HepG2 (cell line): ENCODE measurements at regions not wholly inside any gene's neighbourhood (a gene's known extent, or its start where the extent isn't known, plus 50 kb on each side); places are given as distances from the start of the nearest gene placed in this dataset.

Source experiments
- CHD4 ChIP-seq: fragments of 200-600 bp; sonication (generic); IDR thresholded peaks from 2 replicates; pipeline ENCODE4 v1.7.0; 2017; ENCODE audit warnings: mild to moderate bottlenecking, low read length, borderline replicate concordance
- FOSL2 ChIP-seq: sonication (generic); formaldehyde crosslinking; IDR thresholded peaks from 2 replicates; pipeline ENCODE4 v1.4.0; 2020; ENCODE audit warnings: missing genetic modification reagents
- FOXO1 ChIP-seq: sonication (generic); formaldehyde crosslinking; IDR thresholded peaks from 2 replicates; pipeline ENCODE4 v1.4.0; 2020; ENCODE audit warnings: missing genetic modification reagents
- HDAC2 ChIP-seq: sonication (generic); formaldehyde crosslinking; IDR thresholded peaks from 2 replicates; pipeline ENCODE4 v1.4.0; 2020; ENCODE audit warnings: missing genetic modification reagents
- POLR2A ChIP-seq, 2 experiments: IDR thresholded peaks; 2 replicates each; pipeline ENCODE4 v1.6.1; 2011; ENCODE audit warnings: low read depth in 2 of 2, low read length in 2 of 2, mild to moderate bottlenecking in 1 of 2, moderate library complexity in 1 of 2; ENCODE audit not compliant: insufficient read depth in 1 of 2
- SAFB2 ChIP-seq: sonication (generic); formaldehyde crosslinking; IDR thresholded peaks from 2 replicates; pipeline ENCODE4 v1.5.1; 2020; ENCODE audit warnings: missing genetic modification reagents, low read depth, mild to moderate bottlenecking, borderline replicate concordance
- SOX13 ChIP-seq, 3 experiments: fragments of 450-650 bp in 1 of 3; sonication (generic) in 1 of 3; formaldehyde crosslinking in 1 of 3; IDR thresholded peaks in 2 of 3; conservative IDR thresholded peaks in 1 of 3; 2 replicates each; pipeline versions ENCODE4 v1.5.0 to v1.6.1; 2016 to 2020; ENCODE audit warnings: antibody characterized with exemption in 1 of 3, mild to moderate bottlenecking in 1 of 3, missing compliant biosample characterization in 1 of 3, missing genetic modification reagents in 1 of 3, moderate library complexity in 1 of 3
- ZNF292 ChIP-seq: sonication (generic); formaldehyde crosslinking; IDR thresholded peaks from 2 replicates; pipeline ENCODE4 v1.8.1; 2022; ENCODE audit warnings: mild to moderate bottlenecking, low read depth, missing genetic modification reagents, borderline replicate concordance
- ZNF672 ChIP-seq: sonication (generic); formaldehyde crosslinking; IDR thresholded peaks from 2 replicates; pipeline ENCODE4 v1.8.1; 2022; ENCODE audit warnings: missing genetic modification reagents
- TF ChIP-seq, protein P1 (sequence below): sonication (generic); formaldehyde crosslinking; IDR thresholded peaks from 2 replicates; pipeline ENCODE4 v1.4.0; 2020; ENCODE audit warnings: missing genetic modification reagents, borderline replicate concordance
- TF ChIP-seq, protein P2 (sequence below): sonication (generic); formaldehyde crosslinking; IDR thresholded peaks from 2 replicates; pipeline ENCODE4 v1.5.1; 2020; ENCODE audit warnings: missing genetic modification reagents, mild to moderate bottlenecking, borderline replicate concordance
- TF ChIP-seq, protein P3 (sequence below): sonication (generic); formaldehyde crosslinking; IDR thresholded peaks from 2 replicates; pipeline ENCODE4 v1.5.0; 2020; ENCODE audit warnings: mild to moderate bottlenecking, missing genetic modification reagents, moderate library complexity

DNA sequence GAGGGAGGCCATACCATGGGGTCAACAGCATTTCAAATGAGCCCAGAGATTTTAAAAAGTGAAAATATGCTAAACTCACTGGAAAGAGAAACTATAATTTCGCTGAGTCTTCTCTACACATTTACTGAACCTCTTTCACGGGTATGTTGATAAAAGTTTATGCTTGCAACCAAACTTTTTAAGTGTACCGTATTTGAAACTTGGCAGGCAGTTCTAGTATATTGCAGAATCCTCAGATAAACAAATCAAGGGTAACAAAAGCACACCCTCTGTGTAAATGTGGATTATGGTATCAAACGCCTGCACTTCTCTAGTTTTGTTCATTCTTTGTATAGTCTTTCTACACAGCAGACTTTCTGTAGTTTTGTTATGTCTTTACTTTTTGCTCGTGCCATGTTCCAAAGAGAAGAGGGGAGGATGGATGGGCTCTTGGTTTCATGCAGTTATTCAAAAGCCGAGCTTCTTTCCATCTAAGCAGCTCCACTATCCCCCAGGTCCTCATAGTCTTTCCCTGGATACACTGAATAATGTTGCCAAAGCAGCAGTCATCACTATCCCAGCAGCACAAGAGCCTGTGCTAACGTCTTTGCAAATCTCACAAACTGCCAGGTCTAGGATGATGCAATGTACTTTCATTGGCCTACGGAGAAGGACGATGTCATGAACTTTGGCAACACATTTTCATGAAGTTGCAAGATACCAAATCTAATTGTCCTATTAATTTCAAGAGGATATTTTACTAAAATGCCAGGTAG is 131.2 kb downstream of the MPP7 start:
- TF ChIP-seq ZNF672 (CRISPR knock-in tag) = no peak
- TF ChIP-seq, protein P1, sequence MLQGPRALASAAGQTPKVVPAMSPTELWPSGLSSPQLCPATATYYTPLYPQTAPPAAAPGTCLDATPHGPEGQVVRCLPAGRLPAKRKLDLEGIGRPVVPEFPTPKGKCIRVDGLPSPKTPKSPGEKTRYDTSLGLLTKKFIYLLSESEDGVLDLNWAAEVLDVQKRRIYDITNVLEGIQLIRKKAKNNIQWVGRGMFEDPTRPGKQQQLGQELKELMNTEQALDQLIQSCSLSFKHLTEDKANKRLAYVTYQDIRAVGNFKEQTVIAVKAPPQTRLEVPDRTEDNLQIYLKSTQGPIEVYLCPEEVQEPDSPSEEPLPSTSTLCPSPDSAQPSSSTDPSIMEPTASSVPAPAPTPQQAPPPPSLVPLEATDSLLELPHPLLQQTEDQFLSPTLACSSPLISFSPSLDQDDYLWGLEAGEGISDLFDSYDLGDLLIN (CRISPR knock-in tag) = no peak
- no peak for TF ChIP-seq POLR2A (IDR thresholded peaks at IDR 0.05; ENCODE audit: insufficient read depth in 1 of 2, low read depth in 2 of 2, low read length in 2 of 2)
- TF ChIP-seq, protein P2, sequence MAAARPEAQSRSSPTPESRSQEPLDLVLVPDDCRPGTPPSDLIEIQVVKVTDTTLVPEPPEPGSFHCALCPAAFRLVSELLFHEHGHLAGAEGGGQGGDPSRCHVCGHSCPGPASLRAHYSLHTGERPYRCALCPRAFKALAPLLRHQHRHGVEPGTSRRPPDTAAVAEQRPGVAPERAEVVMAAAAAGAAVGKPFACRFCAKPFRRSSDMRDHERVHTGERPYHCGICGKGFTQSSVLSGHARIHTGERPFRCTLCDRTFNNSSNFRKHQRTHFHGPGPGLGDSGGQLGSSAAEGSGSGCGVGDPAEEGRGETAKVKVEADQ (CRISPR knock-in tag) = no peak
- TF ChIP-seq, protein P3, sequence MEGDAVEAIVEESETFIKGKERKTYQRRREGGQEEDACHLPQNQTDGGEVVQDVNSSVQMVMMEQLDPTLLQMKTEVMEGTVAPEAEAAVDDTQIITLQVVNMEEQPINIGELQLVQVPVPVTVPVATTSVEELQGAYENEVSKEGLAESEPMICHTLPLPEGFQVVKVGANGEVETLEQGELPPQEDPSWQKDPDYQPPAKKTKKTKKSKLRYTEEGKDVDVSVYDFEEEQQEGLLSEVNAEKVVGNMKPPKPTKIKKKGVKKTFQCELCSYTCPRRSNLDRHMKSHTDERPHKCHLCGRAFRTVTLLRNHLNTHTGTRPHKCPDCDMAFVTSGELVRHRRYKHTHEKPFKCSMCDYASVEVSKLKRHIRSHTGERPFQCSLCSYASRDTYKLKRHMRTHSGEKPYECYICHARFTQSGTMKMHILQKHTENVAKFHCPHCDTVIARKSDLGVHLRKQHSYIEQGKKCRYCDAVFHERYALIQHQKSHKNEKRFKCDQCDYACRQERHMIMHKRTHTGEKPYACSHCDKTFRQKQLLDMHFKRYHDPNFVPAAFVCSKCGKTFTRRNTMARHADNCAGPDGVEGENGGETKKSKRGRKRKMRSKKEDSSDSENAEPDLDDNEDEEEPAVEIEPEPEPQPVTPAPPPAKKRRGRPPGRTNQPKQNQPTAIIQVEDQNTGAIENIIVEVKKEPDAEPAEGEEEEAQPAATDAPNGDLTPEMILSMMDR (CRISPR knock-in tag) = no peak
- TF ChIP-seq ZNF292 (CRISPR knock-in tag) = no peak
- no peak for TF ChIP-seq HDAC2 (CRISPR knock-in tag)
- TF ChIP-seq SAFB2 (CRISPR knock-in tag) = no peak
- TF ChIP-seq SOX13 (IDR thresholded peaks at IDR 0.05) = no peak
- TF ChIP-seq SOX13 (CRISPR knock-in tag; conservative IDR thresholded peaks at IDR 0.05 in 1 of 2, IDR thresholded peaks at IDR 0.05 in 1 of 2) = no peak
- TF ChIP-seq FOXO1 (CRISPR knock-in tag) = no peak
- TF ChIP-seq FOSL2 (CRISPR knock-in tag) = no peak
- no peak for TF ChIP-seq CHD4
